22Rv1 (cell line): ENCODE measurements at regions not wholly inside any gene's neighbourhood (a gene's known extent, or its start where the extent isn't known, plus 50 kb on each side); places are given as distances from the start of the nearest gene placed in this dataset.
"Not testable (repeated sequence)": the region's sequence is repeated elsewhere in the genome, so short reads cannot be mapped to it uniquely, and the experiment has no call there.

Experiments
- CTCF ChIP-seq: fragments of 450-650 bp; IDR thresholded peaks from 2 replicates; pipeline ENCODE4 v1.5.1; 2017; ENCODE audit warnings: mild to moderate bottlenecking
- ZFX ChIP-seq: fragments of 450-650 bp; IDR thresholded peaks from 2 replicates; pipeline ENCODE4 v1.6.1; 2017; ENCODE audit warnings: antibody characterized with exemption, borderline replicate concordance

- not testable (repeated sequence) for TF ChIP-seq CTCF, ZFX
Observed at GRCh38 chr4:189617741-189618140, 322.9 kb upstream of the FRG1 start.
